ENCODE measurements at regions not wholly inside any gene's neighbourhood (a gene's known extent, or its start where the extent isn't known, plus 50 kb on each side); places are given as distances from the start of the nearest gene placed in this dataset.

- DNase-seq (ENCODE audit: extremely low read depth, low read depth) = no peak
Observed at GRCh38 chr16:74100395-74101326, 196.0 kb upstream of the PSMD7 start.

DNA sequence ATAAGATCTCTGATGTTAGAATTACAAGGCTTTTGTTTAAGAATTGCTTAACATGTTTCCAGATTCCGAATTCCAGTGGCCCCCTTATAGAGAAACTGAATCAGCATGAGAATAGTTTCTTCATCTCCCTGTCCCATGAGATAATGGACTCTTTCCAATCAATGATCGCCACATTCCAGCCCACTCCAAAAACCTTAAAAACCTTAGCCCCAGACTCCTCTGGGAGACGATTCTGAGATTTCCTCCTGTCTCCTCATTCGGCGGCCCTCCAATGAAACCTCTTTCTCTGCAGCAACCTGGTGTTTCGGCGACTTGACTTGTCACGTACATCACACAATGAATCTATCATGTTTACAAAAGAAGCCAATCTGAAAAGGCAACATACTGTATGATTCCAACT lies 197.1 kb upstream of the PSMD7 start:
- DNase-seq (ENCODE audit: extremely low read depth, low read depth) = no peak

DNA sequence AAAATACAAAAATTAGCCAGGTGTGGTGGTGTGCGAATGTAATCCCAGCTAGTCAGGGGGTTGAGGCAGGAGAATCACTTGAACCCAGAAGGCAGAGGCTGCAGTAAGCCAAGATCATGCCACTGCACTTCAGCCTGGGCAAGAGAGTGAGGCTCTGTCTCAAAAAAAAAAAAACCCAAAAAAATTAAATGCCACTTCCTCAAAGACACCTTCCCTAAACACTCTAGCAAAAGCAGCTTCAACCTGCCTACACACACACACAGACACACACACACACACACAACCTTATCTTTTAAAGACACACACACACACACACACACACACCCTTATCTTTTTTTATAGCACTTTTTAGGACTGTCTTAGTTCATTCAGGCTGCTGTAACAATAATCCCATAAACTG lies 201.7 kb upstream of the PSMD7 start:
- no peak for DNase-seq (ENCODE audit: extremely low read depth, low read depth)

DNA sequence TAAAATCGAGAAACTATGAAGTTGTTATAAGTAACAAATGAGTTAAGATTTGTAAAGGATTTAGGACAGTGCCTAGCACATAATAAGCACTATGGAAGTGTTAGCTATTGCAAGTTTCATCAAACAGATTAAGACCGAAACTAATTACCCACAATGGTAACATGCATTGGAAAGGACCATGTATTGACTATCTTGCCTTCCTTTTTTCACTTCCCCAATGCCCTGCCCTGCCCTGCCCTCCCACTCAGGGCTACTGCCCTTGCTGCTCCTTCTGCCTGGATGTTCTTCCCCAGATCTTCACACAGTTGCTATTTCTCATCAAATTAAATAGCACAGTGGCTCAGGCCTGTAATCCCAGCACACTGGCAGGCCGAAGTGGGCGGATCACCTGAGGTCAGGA lies 202.1 kb upstream of the PSMD7 start:
- DNase-seq (ENCODE audit: extremely low read depth, low read depth) = no peak

DNA sequence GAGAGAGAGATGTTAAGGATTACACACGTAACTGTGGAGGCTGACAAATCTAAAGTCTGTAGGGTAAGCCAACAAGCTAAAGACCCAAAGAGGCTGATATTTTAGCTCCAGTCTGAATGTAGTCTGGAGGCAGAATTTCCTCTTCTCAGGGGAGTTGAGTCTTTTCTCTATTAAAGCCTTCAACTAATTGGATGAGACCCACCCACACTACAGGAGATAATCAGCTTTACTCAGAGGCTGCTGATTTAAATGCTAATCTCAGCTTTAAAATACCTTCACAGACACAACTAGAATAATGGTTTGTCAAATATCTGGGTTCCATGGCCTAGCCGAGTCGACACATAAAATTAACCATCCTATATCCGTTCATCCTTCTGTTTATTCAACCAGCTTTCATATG lies 204.3 kb upstream of the PSMD7 start:
- no peak for DNase-seq (ENCODE audit: extremely low read depth, low read depth)

DNA sequence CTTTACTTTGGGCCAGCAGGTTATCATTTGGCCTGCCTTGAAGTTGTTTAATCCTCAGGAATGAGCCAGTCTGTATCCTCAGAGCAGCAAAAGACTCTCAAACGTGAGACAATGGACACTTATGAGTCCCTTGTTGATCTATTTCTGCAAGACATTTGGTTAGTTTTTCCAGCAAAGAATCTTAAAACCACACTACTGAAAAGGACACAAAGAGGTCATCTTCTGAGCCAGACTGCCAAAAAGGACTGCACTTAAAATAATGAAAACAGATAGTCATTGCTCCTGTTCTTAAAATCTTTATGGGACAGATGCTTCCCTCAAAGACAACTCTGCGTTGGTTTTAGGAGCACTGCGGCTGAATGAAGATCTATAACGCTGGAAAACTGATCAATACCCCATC lies 205.7 kb upstream of the PSMD7 start:
- no peak for DNase-seq (ENCODE audit: extremely low read depth, low read depth)

DNA sequence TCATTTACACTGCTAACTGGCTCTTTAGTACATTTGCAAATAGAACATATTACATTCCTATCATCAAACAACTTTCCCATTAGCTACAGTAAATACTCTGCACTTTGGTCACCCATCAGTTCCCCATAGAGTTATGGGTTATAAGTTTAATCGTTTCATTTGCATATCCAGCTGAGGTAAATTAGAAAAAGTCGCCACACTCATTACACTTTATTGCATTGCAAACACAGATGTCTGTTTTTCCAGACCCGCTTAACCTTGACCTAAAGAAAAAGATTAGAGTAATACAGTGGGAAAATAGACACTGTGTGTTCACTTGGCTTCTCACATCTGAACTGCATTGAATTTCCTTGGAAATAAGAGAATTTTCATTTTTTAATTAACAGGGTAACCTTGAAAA lies 213.1 kb upstream of the PSMD7 start:
- no peak for DNase-seq (ENCODE audit: extremely low read depth, low read depth)

- no peak for DNase-seq (ENCODE audit: extremely low read depth, low read depth)
Observed at GRCh38 chr16:74080311-74080710, 216.3 kb upstream of the PSMD7 start.

DNA sequence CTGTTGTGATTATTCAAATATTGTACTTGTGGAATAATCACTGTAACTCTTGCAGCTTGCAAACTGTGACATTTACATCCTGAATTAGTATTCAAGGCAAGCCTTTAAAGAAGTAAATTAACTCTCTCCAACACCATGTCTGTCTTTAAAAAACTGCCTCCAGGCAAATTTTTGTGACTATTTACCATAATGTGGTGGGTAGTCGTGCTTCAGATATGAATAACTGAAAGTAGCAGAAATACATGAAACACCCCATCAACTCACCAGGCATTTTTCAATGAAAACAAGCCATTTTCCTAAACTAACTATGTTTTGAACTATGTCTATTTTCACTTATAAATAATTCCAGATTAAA lies 217.4 kb upstream of the PSMD7 start:
- no peak for DNase-seq (ENCODE audit: extremely low read depth, low read depth)

GRCh38 chr16:74078511-74079231 lies 217.9 kb upstream of the PSMD7 start:
- no peak for DNase-seq (ENCODE audit: extremely low read depth, low read depth)

DNA sequence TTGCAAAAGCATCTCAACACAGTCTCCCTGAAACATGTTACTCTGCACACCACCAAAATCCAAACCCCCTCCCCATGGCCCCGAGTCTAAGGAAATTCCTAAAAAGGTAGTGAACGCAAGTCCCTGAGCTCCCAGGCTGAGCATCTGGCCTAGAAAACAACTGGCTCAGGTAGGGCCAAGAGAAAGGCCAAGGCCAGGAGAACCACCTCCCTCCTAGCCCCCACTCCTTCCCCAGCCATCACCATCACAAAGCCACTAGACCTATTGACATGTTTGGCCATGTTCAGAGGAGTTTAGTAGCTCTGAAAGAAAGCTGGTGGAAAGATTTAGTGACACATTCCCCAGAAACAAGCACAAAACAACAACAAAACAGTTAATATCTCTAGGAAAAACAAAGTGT lies 220.0 kb upstream of the PSMD7 start:
- no peak for DNase-seq (ENCODE audit: extremely low read depth, low read depth)

DNA sequence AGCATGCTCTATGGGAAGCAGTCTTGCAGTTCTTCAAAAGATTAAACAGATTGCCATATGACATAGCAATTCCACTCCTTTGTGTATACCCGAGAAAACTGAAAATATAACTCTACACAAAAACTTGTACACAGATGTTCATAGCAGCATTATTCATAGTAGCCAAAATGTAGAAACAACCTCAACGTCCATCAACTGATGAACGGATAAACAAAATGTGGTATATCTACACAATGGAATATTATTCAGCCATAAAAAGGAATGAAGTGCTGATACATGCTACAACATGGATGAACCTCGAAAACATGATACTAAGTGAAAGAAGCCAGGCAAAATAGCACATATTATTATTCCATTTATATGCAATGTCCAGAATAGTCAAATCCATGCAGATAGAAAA lies 221.2 kb upstream of the PSMD7 start:
- DNase-seq (ENCODE audit: extremely low read depth, low read depth) = no peak

DNA sequence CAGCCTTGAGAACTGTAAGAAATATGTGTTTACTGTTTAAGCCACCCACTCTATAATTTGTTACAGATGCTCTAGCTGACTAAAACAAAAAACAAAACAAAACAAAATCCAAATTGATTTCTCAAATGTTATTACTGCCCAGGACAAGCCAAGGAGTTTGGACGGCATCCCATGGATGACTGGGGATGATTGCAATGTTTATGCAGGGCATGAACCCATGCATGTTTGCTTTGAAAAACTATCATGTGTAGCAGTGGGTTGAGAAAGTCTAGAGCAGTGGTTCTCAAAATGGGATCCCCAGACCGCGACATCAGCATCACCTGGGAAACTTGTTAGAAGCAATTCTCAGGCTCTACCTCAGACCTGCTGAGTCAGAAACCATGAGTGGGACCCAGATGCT lies 223.2 kb upstream of the PSMD7 start:
- no peak for DNase-seq (ENCODE audit: extremely low read depth, low read depth)

GRCh38 chr16:74071996-74072535 lies 224.5 kb upstream of the PSMD7 start:
- DNase-seq (ENCODE audit: extremely low read depth, low read depth) = no peak

GRCh38 chr16:74070237-74070636 lies 226.4 kb upstream of the PSMD7 start:
- no peak for DNase-seq (ENCODE audit: extremely low read depth, low read depth)

DNA sequence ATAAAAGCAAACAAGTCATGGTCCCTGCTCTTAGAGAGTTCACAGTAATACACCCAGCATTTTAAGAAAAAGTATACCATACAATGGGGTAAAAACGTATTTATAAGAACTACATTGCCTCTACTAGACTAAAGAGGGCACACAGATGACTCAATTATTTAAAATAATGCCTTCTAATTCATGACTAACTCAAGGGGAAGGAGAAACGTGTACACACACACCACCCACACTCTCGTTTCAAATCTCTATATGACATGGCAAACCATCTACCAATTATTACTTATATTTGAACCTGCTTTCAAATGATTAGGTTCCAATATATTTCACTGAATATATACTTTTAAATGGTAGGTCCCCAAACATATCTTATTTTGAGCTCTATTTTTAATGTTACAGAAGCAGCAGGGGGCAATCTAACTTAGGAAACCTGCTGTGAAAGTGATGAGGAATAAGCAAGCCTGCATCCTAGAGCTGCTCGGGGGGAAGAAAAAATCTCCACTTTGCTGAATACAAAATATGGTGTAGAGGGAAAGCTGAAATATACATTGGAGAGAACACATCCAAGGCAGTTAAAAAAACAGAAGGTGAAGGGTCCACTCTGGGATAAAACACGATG lies 232.4 kb upstream of the PSMD7 start:
- DNase-seq (ENCODE audit: extremely low read depth, low read depth) = no peak

DNA sequence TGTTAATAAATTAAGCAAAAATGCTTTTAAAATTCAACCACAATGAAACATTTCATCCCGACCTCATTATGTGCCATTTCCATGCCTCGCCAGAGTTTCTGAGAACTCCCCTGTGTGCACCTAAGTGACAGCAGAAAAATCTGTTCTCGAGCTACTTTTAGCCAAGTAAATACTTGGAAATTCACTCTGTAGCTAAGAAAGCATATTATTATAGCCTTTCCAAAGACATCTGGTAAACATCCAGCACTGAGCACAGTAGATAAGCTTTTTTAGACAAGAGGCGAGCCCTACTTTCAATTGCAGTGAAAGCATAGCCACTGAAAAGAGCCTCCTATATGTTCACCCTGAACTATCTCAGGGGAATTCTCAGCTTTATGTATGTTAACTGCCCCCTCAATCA lies 242.8 kb upstream of the PSMD7 start:
- DNase-seq (ENCODE audit: extremely low read depth, low read depth) = no peak

GRCh38 chr16:74053312-74053711 lies 243.3 kb upstream of the PSMD7 start:
- no peak for DNase-seq (ENCODE audit: extremely low read depth, low read depth)

DNA sequence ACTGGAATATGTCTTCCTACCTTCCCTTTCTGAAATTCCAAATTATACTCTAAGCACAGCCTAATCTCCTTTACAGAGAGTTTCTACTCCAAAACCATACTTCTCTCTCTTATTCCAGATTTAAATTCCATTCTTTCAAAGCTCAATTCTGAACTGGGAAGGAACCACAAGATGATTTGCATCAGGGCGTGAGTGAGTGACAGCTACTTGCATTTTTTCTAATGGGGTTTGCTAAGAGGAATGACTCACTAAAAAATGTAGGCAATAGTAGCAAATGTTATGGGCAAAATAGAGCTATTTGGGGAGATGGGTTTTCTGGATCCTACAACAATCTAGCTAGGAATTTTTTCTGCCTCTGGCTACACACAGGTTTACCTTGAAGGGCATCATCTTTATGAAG lies 244.6 kb upstream of the PSMD7 start:
- no peak for DNase-seq (ENCODE audit: extremely low read depth, low read depth)

DNA sequence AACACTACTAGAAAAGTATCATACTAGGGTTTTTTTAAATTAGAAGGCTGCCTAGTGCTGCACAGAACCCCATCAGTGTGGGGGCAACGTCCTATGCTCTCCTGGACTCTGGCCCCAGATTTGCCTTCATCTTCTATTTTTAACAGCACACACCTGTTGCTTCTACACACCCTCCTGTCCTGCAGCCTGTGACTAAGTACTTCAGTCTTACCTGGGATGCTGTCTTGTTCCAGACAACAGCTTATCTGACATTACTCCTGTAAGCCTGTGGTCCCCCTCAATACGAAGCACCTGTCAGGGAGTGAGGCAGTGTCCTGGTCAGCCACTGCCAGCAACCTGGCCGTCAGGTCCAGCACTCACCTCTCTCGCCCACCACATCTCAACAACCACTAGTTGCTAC lies 247.6 kb upstream of the PSMD7 start:
- no peak for DNase-seq (ENCODE audit: extremely low read depth, low read depth)

DNA sequence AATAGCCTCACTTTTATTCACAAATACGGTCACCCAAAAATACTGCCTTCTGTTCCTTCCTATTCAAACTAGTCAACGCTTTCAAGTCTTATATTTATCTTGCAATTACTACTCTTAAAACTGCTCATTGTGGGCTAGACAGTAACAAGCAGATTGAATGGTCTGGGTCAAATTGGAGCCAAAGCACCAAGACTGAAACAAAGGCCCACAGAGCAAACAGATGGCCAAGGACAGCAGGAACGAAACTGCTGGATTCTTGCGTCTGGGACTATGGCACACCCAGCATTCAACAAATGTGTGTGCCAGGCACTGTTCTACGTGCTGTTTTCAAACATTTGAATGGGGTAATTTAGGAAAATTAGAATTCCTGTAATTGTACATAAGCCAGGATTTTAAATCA lies 250.1 kb upstream of the PSMD7 start:
- no peak for DNase-seq (ENCODE audit: extremely low read depth, low read depth)

- DNase-seq (ENCODE audit: extremely low read depth, low read depth) = no peak
Observed at GRCh38 chr16:74045513-74045912, 251.1 kb upstream of the PSMD7 start.

Data from NCI-H460 (cell line).